ENCODE measurements at regions not wholly inside any gene's neighbourhood (a gene's known extent, or its start where the extent isn't known, plus 50 kb on each side); places are given as distances from the start of the nearest gene placed in this dataset.

- TF ChIP-seq EP300 (IDR thresholded peaks at IDR 0.05): no peak
- TF ChIP-seq POLR2A (IDR thresholded peaks at IDR 0.05): no peak
- TF ChIP-seq CTCF (IDR thresholded peaks at IDR 0.05): no peak
- no peaks in the 10 kb centered on the region for H3K4me1 ChIP-seq
- DNase-seq (ENCODE audit: low spot score in 2 of 2): no peak
- H3K9me3 ChIP-seq: peaks cover 0 to 14% (median 0%) of the 10 kb centered on the region in 4 donors
- 87 to 93% methylated on average over 6 of the region's 6 CpGs for WGBS, 2 donors
- no peaks in the 10 kb centered on the region for H3K27me3 ChIP-seq
- no peaks in the 10 kb centered on the region for H3K36me3 ChIP-seq
- no peak overlapping the region for H3K4me3 ChIP-seq
- no peak overlapping the region for H3K27ac ChIP-seq
Measured at GRCh38 chr4:188297873-188298272, 158.6 kb downstream of the TRIML1 start.

- H3K9me3 ChIP-seq: peaks cover 0 to 14% (median 0%) of the 10 kb centered on the region in 4 donors
- no peaks in the 10 kb centered on the region for H3K27me3 ChIP-seq
- WGBS, 2 donors: 72 to 78% methylated on average over 7 of the region's 7 CpGs
- H3K4me3 ChIP-seq: no peak overlapping the region
- TF ChIP-seq EP300 (IDR thresholded peaks at IDR 0.05) (no peak), POLR2A (IDR thresholded peaks at IDR 0.05) (no peak), CTCF (IDR thresholded peaks at IDR 0.05) (no peak)
- DNase-seq (ENCODE audit: low spot score in 2 of 2): no peak
- H3K36me3 ChIP-seq: no peaks in the 10 kb centered on the region
- no peaks in the 10 kb centered on the region for H3K4me1 ChIP-seq
- no peak overlapping the region for H3K27ac ChIP-seq
Measured at GRCh38 chr4:188299161-188299560, 159.9 kb downstream of the TRIML1 start.

GRCh38 chr4:188300385-188300784, 161.1 kb downstream of the TRIML1 start:
- TF ChIP-seq EP300 (IDR thresholded peaks at IDR 0.05): no peak
- no peak for TF ChIP-seq POLR2A (IDR thresholded peaks at IDR 0.05)
- no peak for TF ChIP-seq CTCF (IDR thresholded peaks at IDR 0.05)
- Histone ChIP-seq H3K4me1 (no peaks in the 10 kb centered on the region), H3K9me3 (peaks cover 0 to 14% (median 0%) of the 10 kb centered on the region in 4 donors), H3K4me3 (no peak overlapping the region), H3K27me3 (no peaks in the 10 kb centered on the region), H3K27ac (no peak overlapping the region), H3K36me3 (no peaks in the 10 kb centered on the region)
- DNase-seq (ENCODE audit: low spot score in 2 of 2): no peak
- WGBS, 2 donors: 57 to 67% methylated on average over 4 of the region's 4 CpGs

GRCh38 chr4:188305690-188306089, 166.4 kb downstream of the TRIML1 start:
- 65 to 71% methylated on average over 2 of the region's 2 CpGs for WGBS, 2 donors
- H3K9me3 ChIP-seq: peaks cover 0 to 9% (median 0%) of the 10 kb centered on the region in 4 donors

GRCh38 chr4:188307591-188307990, 168.3 kb downstream of the TRIML1 start:
- H3K36me3 ChIP-seq: no peaks in the 10 kb centered on the region
- H3K27me3 ChIP-seq: no peaks in the 10 kb centered on the region
- H3K9me3 ChIP-seq: no peaks in the 10 kb centered on the region
- H3K27ac ChIP-seq: no peak overlapping the region
- no peak for DNase-seq (ENCODE audit: low spot score in 2 of 2)
- H3K4me3 ChIP-seq: no peak overlapping the region
- WGBS, 2 donors: 76 to 86% methylated on average over 4 of the region's 4 CpGs
- H3K4me1 ChIP-seq: no peaks in the 10 kb centered on the region
- TF ChIP-seq EP300 (IDR thresholded peaks at IDR 0.05): no peak
- no peak for TF ChIP-seq CTCF (IDR thresholded peaks at IDR 0.05)
- TF ChIP-seq POLR2A (IDR thresholded peaks at IDR 0.05): no peak

More at GRCh38 chr4:188305690-188306089, 166.4 kb downstream of the TRIML1 start:
- TF ChIP-seq EP300 (IDR thresholded peaks at IDR 0.05): no peak
- TF ChIP-seq POLR2A (IDR thresholded peaks at IDR 0.05): no peak
- TF ChIP-seq CTCF (IDR thresholded peaks at IDR 0.05): no peak
- H3K4me3 ChIP-seq: no peak overlapping the region
- H3K27ac ChIP-seq: no peak overlapping the region
- no peaks in the 10 kb centered on the region for H3K36me3 ChIP-seq
- DNase-seq (ENCODE audit: low spot score in 2 of 2): no peak
- no peaks in the 10 kb centered on the region for H3K4me1 ChIP-seq
- no peaks in the 10 kb centered on the region for H3K27me3 ChIP-seq
